Transverse colon (tissue), 4 donors: ENCODE measurements at regions not wholly inside any gene's neighbourhood (a gene's known extent, or its start where the extent isn't known, plus 50 kb on each side); places are given as distances from the start of the nearest gene placed in this dataset.

ENCODE experiments used
- CTCF ChIP-seq, 5 experiments: fragments of 200-600 bp in 3 of 5; fragments of 450-650 bp in 2 of 5; sonication (generic) in 3 of 5; IDR thresholded peaks; 1 replicate in 2 of 5; 2 replicates in 3 of 5; pipeline ENCODE4 v1.5.1; 2016 to 2017; ENCODE audit warnings: antibody characterized with exemption in 5 of 5, inconsistent platforms in 3 of 5, mild to moderate bottlenecking in 2 of 5, moderate library complexity in 1 of 5
- EP300 ChIP-seq: sonication (generic); formaldehyde crosslinking; IDR thresholded peaks from one replicate; pipeline ENCODE4 v1.6.1; 2017; ENCODE audit warnings: antibody characterized with exemption, low read depth
- POLR2A ChIP-seq: fragments of 450-650 bp; IDR thresholded peaks from one replicate; pipeline ENCODE4 v1.6.1; 2016; ENCODE audit warnings: antibody characterized with exemption, mild to moderate bottlenecking, moderate library complexity
- POLR2AphosphoS5 ChIP-seq, 3 donors: sonication (generic); formaldehyde crosslinking; IDR thresholded peaks; one replicate each; pipeline ENCODE4 v1.6.1; 2016; ENCODE audit warnings: antibody characterized with exemption in 3 of 3

DNA sequence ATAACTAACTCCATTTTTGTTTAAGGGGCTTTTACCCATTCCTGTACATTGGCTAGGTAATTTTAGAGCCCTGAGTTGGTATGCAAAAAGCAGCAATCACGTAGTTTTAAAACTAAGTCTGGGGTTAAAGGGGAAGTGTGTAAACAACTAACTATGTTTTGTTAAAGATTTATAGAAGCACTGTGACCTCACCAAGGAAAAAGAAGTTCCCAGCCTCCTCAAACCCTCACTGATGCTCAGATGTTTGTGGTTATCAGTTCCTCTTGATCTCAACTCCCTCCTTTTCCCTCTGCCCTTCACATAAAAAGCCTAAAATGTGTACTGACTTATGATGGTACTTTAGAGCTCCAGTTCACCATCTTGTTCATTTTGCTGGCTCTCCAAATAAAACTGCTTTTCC is 119.9 kb upstream of the IRX6 start:
- TF ChIP-seq POLR2AphosphoS5 (IDR thresholded peaks at IDR 0.05) (no peak), CTCF (IDR thresholded peaks at IDR 0.05) (no peak), POLR2A (no peak), EP300 (no peak)
